HL-60 (cell line): ENCODE measurements at regions not wholly inside any gene's neighbourhood (a gene's known extent, or its start where the extent isn't known, plus 50 kb on each side); places are given as distances from the start of the nearest gene placed in this dataset.

Experiments used
- DNase-seq, 2 experiments: peaks; one replicate each; pipeline ENCODE4 v3.0.0-alpha.2; 2010 to 2020; ENCODE audit warnings: low read depth in 1 of 2, low spot score in 1 of 2
- H3K27ac ChIP-seq: fragments of 250-450 bp; sonication (Bioruptor Pico); replicated peaks from 2 replicates; pipeline ENCODE4 v1.5.1; 2020; ENCODE audit warnings: mild to moderate bottlenecking, moderate library complexity
- H3K27me3 ChIP-seq: fragments of 250-450 bp; sonication (Bioruptor Pico); 2 replicates; pipeline ENCODE4 v1.5.1; 2021; ENCODE audit warnings: mild to moderate bottlenecking, moderate library complexity; ENCODE audit not compliant: insufficient read depth, poor library complexity, severe bottlenecking
- H3K4me3 ChIP-seq: replicated peaks from 2 replicates; pipeline ENCODE4 v1.5.1; 2011; ENCODE audit warnings: mild to moderate bottlenecking, control low read depth, low read length; ENCODE audit not compliant: insufficient read depth
- CTCF ChIP-seq: IDR thresholded peaks from one replicate; pipeline ENCODE4 v1.5.1; 2011; ENCODE audit warnings: low read length, control low read depth, inconsistent platforms; ENCODE audit not compliant: insufficient read depth
- GABPA ChIP-seq: IDR thresholded peaks from 2 replicates; pipeline ENCODE4 v1.6.1; 2012; ENCODE audit warnings: low read depth
- POLR2AphosphoS5 ChIP-seq: IDR thresholded peaks from 2 replicates; pipeline ENCODE4 v1.6.1; 2012; ENCODE audit warnings: low read depth
- SPI1 ChIP-seq: IDR thresholded peaks from 2 replicates; pipeline ENCODE4 v1.6.1; 2012; ENCODE audit warnings: low read depth, mild to moderate bottlenecking, borderline replicate concordance
- TF ChIP-seq, protein P1 (sequence below): IDR thresholded peaks from 2 replicates; pipeline ENCODE4 v1.6.1; 2012; ENCODE audit warnings: low read depth; ENCODE audit not compliant: insufficient replicate concordance

- H3K27me3 ChIP-seq: no peaks in the 10 kb centered on the region
- no peak for DNase-seq
- no peak overlapping the region for H3K4me3 ChIP-seq
- TF ChIP-seq, protein P1, sequence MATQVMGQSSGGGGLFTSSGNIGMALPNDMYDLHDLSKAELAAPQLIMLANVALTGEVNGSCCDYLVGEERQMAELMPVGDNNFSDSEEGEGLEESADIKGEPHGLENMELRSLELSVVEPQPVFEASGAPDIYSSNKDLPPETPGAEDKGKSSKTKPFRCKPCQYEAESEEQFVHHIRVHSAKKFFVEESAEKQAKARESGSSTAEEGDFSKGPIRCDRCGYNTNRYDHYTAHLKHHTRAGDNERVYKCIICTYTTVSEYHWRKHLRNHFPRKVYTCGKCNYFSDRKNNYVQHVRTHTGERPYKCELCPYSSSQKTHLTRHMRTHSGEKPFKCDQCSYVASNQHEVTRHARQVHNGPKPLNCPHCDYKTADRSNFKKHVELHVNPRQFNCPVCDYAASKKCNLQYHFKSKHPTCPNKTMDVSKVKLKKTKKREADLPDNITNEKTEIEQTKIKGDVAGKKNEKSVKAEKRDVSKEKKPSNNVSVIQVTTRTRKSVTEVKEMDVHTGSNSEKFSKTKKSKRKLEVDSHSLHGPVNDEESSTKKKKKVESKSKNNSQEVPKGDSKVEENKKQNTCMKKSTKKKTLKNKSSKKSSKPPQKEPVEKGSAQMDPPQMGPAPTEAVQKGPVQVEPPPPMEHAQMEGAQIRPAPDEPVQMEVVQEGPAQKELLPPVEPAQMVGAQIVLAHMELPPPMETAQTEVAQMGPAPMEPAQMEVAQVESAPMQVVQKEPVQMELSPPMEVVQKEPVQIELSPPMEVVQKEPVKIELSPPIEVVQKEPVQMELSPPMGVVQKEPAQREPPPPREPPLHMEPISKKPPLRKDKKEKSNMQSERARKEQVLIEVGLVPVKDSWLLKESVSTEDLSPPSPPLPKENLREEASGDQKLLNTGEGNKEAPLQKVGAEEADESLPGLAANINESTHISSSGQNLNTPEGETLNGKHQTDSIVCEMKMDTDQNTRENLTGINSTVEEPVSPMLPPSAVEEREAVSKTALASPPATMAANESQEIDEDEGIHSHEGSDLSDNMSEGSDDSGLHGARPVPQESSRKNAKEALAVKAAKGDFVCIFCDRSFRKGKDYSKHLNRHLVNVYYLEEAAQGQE: no peak
- TF ChIP-seq SPI1 (no peak), GABPA (no peak), POLR2AphosphoS5 (no peak), CTCF (no peak)
- no peak overlapping the region for H3K27ac ChIP-seq
Measured at GRCh38 chr21:16239659-16240265, 510.0 kb downstream of the USP25 start.

- DNase-seq: no peak
- Histone ChIP-seq H3K4me3 (no peak overlapping the region), H3K27me3 (no peaks in the 10 kb centered on the region), H3K27ac (no peak overlapping the region)
- TF ChIP-seq CTCF (no peak), POLR2AphosphoS5 (no peak), GABPA (no peak), SPI1 (no peak)
- TF ChIP-seq, protein P1: no peak
Measured at GRCh38 chr21:16241016-16241415, 511.2 kb downstream of the USP25 start.

DNA sequence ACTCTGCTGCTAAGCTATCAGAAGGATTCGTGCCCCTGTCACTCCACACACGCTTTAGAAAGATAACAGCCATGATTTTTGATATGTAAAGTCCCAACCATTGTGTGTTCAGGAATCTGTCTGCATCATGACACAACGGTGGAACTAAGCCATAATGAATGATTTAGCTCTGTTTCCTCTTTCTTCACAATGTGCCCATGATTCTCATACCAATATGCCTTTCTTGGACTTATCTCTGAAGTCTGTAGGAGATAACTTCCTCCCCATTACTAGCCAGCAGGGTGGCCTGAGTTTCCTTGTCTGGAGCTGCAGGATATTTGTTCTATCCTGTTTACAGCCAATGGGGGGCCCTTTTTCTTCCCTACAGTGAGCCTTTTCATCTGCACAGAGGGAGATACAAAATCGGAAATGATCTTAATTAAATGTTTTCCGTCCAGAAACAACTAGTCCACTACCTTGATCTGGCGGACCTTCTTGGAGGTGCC, 511.7 kb downstream of the USP25 start:
- no peaks in the 10 kb centered on the region for H3K27me3 ChIP-seq
- no peak overlapping the region for H3K4me3 ChIP-seq
- DNase-seq: no peak
- TF ChIP-seq, protein P1: no peak
- TF ChIP-seq SPI1: no peak
- no peak for TF ChIP-seq CTCF
- no peak for TF ChIP-seq GABPA
- no peak overlapping the region for H3K27ac ChIP-seq
